Panc1 (cell line): ENCODE measurements at regions not wholly inside any gene's neighbourhood (a gene's known extent, or its start where the extent isn't known, plus 50 kb on each side); places are given as distances from the start of the nearest gene placed in this dataset.

Experiments used
- TF ChIP-seq, protein P1 (sequence below): fragments of 450-650 bp; IDR thresholded peaks from 2 replicates; pipeline ENCODE4 v1.5.1; 2017; ENCODE audit warnings: mild to moderate bottlenecking
- TF ChIP-seq, protein P2 (sequence below), 2 experiments: IDR thresholded peaks; 2 replicates each; pipeline ENCODE4 v1.6.1; 2011 to 2012; ENCODE audit warnings: low read depth in 2 of 2, control low read depth in 1 of 2, low read length in 1 of 2, mild to moderate bottlenecking in 1 of 2, moderate library complexity in 1 of 2; ENCODE audit not compliant: insufficient read depth in 1 of 2

DNA sequence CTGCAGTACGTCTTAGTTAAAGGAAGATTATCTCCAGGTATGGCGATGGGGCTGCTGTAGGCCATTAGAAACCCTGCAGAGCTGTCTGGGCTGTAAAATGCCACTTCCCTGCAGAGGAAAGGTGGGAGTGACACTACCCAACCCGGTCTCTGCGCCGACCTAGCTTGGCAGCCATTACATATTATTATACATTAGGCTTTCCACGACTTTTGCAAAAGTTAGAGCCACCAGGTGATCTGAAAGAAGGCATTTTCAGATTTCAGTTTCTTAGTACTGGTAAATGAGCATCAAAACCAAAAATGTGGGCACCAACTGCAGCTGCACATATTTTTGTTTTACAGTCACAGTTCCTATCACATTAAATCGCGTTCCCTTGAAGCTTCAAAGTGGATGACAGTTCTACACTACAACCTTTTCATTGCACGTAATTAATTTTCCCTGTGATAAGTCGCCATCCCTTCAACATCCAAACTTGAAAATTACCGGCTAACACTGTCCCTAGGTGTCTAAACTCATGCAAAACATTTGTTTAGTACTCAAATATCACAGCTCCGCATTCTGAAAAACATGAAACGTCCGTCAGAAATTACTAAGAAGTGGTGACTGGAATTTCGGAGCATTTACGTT lies 81.4 kb upstream of the CHD2 start:
- TF ChIP-seq, protein P1, sequence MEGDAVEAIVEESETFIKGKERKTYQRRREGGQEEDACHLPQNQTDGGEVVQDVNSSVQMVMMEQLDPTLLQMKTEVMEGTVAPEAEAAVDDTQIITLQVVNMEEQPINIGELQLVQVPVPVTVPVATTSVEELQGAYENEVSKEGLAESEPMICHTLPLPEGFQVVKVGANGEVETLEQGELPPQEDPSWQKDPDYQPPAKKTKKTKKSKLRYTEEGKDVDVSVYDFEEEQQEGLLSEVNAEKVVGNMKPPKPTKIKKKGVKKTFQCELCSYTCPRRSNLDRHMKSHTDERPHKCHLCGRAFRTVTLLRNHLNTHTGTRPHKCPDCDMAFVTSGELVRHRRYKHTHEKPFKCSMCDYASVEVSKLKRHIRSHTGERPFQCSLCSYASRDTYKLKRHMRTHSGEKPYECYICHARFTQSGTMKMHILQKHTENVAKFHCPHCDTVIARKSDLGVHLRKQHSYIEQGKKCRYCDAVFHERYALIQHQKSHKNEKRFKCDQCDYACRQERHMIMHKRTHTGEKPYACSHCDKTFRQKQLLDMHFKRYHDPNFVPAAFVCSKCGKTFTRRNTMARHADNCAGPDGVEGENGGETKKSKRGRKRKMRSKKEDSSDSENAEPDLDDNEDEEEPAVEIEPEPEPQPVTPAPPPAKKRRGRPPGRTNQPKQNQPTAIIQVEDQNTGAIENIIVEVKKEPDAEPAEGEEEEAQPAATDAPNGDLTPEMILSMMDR: no peak
- TF ChIP-seq, protein P2, sequence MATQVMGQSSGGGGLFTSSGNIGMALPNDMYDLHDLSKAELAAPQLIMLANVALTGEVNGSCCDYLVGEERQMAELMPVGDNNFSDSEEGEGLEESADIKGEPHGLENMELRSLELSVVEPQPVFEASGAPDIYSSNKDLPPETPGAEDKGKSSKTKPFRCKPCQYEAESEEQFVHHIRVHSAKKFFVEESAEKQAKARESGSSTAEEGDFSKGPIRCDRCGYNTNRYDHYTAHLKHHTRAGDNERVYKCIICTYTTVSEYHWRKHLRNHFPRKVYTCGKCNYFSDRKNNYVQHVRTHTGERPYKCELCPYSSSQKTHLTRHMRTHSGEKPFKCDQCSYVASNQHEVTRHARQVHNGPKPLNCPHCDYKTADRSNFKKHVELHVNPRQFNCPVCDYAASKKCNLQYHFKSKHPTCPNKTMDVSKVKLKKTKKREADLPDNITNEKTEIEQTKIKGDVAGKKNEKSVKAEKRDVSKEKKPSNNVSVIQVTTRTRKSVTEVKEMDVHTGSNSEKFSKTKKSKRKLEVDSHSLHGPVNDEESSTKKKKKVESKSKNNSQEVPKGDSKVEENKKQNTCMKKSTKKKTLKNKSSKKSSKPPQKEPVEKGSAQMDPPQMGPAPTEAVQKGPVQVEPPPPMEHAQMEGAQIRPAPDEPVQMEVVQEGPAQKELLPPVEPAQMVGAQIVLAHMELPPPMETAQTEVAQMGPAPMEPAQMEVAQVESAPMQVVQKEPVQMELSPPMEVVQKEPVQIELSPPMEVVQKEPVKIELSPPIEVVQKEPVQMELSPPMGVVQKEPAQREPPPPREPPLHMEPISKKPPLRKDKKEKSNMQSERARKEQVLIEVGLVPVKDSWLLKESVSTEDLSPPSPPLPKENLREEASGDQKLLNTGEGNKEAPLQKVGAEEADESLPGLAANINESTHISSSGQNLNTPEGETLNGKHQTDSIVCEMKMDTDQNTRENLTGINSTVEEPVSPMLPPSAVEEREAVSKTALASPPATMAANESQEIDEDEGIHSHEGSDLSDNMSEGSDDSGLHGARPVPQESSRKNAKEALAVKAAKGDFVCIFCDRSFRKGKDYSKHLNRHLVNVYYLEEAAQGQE (IDR thresholded peaks at IDR 0.05; ENCODE audit: insufficient read depth in 1 of 2, low read depth in 2 of 2, low read length in 1 of 2): no peak
